Stomach (tissue), 4 donors: ENCODE measurements at regions not wholly inside any gene's neighbourhood (a gene's known extent, or its start where the extent isn't known, plus 50 kb on each side); places are given as distances from the start of the nearest gene placed in this dataset.

Source experiments
- CTCF ChIP-seq, 7 experiments: fragments of 450-650 bp in 4 of 7; fragments of 200-600 bp in 3 of 7; sonication (generic) in 3 of 7; IDR thresholded peaks; one replicate each; pipeline ENCODE4 v1.5.1; 2016 to 2019; ENCODE audit warnings: antibody characterized with exemption in 7 of 7, control low read depth in 2 of 7, mild to moderate bottlenecking in 1 of 7
- POLR2A ChIP-seq, 4 donors: fragments of 450-650 bp; IDR thresholded peaks; one replicate each; pipeline ENCODE4 v1.6.1; 2016; ENCODE audit warnings: antibody characterized with exemption in 4 of 4, control low read depth in 2 of 4, mild to moderate bottlenecking in 1 of 4, moderate library complexity in 1 of 4

GRCh38 chr4:111780965-111781364, 364.3 kb upstream of the FAM241A start:
- no peak for TF ChIP-seq CTCF (IDR thresholded peaks at IDR 0.05)
- no peak for TF ChIP-seq POLR2A (IDR thresholded peaks at IDR 0.05)
